HS-27A (cell line): ENCODE measurements at regions not wholly inside any gene's neighbourhood (a gene's known extent, or its start where the extent isn't known, plus 50 kb on each side); places are given as distances from the start of the nearest gene placed in this dataset.
"Not testable (repeated sequence)": the region's sequence is repeated elsewhere in the genome, so short reads cannot be mapped to it uniquely, and the experiment has no call there.

Source experiments
- DNase-seq: peaks from one replicate; pipeline ENCODE4 v3.0.0-alpha.2; 2012; ENCODE audit warnings: low read depth, missing footprints

GRCh38 chr1:55822891-55823290, 607.7 kb upstream of the USP24 start:
- no peak for DNase-seq

- DNase-seq, result no peak
Measured at GRCh38 chr1:55821234-55821633, 606.1 kb upstream of the USP24 start.

- DNase-seq, result no peak
Measured at GRCh38 chr1:55820501-55820900, 605.3 kb upstream of the USP24 start.

GRCh38 chr1:55819011-55819410, 603.8 kb upstream of the USP24 start:
- no peak for DNase-seq

- DNase-seq, result no peak
Measured at GRCh38 chr1:55816456-55817426, 601.6 kb upstream of the USP24 start.

GRCh38 chr1:55815745-55816455, 600.7 kb upstream of the USP24 start:
- DNase-seq, result no peak

- DNase-seq, result no peak
Measured at GRCh38 chr1:55814967-55815366, 599.8 kb upstream of the USP24 start.

- no peak for DNase-seq
Measured at GRCh38 chr1:55813618-55814017, 598.5 kb upstream of the USP24 start.

GRCh38 chr1:55812281-55812680, 597.1 kb upstream of the USP24 start:
- DNase-seq, result no peak

GRCh38 chr1:55808263-55808662, 593.1 kb upstream of the USP24 start:
- DNase-seq, result no peak

GRCh38 chr1:55803429-55803828, 588.3 kb upstream of the USP24 start:
- DNase-seq, result no peak

- no peak for DNase-seq
Measured at GRCh38 chr1:55801481-55801880, 586.3 kb upstream of the USP24 start.

GRCh38 chr1:55800503-55800902, 585.3 kb upstream of the USP24 start:
- no peak for DNase-seq

GRCh38 chr1:55793856-55794255, 578.7 kb upstream of the USP24 start:
- no peak for DNase-seq

- DNase-seq, result no peak
Measured at GRCh38 chr1:55792870-55793269, 577.7 kb upstream of the USP24 start.

- DNase-seq, result no peak
Measured at GRCh38 chr1:55789466-55789865, 574.3 kb upstream of the USP24 start.

- no peak for DNase-seq
Measured at GRCh38 chr1:55786396-55786795, 571.2 kb upstream of the USP24 start.

- DNase-seq, result not testable (repeated sequence)
Measured at GRCh38 chr1:55784941-55785450, 569.8 kb upstream of the USP24 start.

- DNase-seq, result peak; percentile 57
Measured at GRCh38 chr1:55781944-55782482, 566.8 kb upstream of the USP24 start.

- no peak for DNase-seq
Measured at GRCh38 chr1:55781003-55781402, 565.8 kb upstream of the USP24 start.

- DNase-seq, result no peak
Measured at GRCh38 chr1:55777545-55777944, 562.4 kb upstream of the USP24 start.

- DNase-seq, result no peak
Measured at GRCh38 chr1:55775007-55775406, 559.8 kb upstream of the USP24 start.

- DNase-seq, result no peak
Measured at GRCh38 chr1:55774446-55774845, 559.3 kb upstream of the USP24 start.
